HG03457 (cell line): ENCODE measurements at regions not wholly inside any gene's neighbourhood (a gene's known extent, or its start where the extent isn't known, plus 50 kb on each side); places are given as distances from the start of the nearest gene placed in this dataset.

ENCODE experiments used
- ATAC-seq: cut with Tn5 transposase; IDR thresholded peaks from one replicate; pipeline ENCODE4 v1.9.1; 2021; ENCODE audit warnings: moderate number of reproducible peaks; ENCODE audit not compliant: unreplicated experiment

- ATAC-seq: no peak
Observed at GRCh38 chr7:155360495-155361345, 63.0 kb downstream of the INSIG1 start.

GRCh38 chr7:155361346-155361680 lies 63.6 kb downstream of the INSIG1 start:
- no peak for ATAC-seq

DNA sequence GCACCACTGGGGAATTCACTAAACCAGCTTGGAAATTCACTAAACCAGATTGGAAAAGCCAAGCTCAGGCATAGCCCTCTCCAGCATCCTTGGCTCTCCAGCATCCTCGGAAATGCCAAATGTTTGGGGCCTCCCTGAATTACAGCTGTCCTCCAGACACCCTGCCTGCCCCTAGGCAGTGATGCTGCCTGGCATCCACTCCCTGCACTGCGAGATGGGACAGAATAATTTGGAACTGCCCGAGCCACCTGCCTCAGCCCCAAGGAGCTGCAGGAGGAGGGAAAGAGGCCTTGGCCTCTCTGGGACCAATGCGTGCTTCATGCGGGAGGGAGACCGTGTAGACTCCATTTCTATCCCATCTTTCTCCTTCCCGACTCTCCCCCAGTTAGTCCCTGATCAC lies 64.3 kb downstream of the INSIG1 start:
- no peak for ATAC-seq

DNA sequence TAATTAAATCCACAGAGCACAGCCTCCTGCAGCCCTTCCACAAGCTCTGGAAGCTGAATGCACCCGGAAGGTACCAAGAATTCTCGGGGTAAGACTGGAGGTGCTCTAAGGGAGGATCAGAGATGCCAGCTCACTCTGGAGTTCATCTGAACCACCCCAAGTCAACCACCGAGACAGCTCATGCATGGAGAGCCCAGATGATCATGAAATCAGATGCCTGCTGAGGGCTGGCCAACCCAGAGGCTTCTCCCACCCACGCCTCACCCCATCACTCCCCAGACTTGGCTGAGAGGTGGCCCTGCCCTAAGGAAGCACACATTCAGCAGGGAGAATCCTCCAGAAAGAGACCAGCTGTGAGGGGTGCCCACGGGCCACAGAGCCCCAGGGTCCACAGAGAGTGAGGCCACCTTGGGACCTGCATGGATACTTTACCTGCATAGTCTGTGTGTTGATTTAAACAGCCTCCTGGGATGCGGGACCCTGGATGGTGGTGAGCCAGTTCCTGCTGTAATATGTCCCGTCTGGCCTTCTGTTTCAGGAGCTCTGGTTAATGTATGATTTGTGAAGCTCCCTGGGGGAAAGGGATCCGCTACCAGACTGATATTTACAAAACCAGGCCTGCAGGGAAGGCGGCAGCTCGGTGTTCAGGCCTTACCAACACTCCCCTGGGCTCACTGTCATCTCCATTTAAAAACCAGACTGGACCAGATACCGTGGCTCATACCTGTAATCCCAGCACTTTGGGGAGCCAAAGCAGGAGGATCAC lies 64.9 kb downstream of the INSIG1 start:
- ATAC-seq: no peak

DNA sequence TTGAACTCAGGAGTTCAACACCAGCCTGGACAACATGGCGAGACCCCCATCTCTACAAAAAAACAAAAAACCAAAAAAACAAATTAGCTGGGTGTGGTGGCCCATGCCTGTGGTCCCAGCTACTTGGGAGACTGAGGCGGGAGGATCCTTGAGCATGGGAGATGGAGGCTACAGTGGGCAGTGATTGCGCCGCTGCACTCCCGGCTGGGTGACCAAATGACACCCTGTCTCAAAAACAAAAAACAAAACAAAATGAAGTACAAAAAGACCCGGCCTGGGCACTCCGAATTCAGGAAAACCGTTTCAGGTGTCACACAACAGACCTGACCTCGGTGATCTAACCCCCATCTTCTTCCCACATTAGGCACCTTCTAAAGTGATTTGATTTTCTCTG lies 65.5 kb downstream of the INSIG1 start:
- ATAC-seq: no peak

DNA sequence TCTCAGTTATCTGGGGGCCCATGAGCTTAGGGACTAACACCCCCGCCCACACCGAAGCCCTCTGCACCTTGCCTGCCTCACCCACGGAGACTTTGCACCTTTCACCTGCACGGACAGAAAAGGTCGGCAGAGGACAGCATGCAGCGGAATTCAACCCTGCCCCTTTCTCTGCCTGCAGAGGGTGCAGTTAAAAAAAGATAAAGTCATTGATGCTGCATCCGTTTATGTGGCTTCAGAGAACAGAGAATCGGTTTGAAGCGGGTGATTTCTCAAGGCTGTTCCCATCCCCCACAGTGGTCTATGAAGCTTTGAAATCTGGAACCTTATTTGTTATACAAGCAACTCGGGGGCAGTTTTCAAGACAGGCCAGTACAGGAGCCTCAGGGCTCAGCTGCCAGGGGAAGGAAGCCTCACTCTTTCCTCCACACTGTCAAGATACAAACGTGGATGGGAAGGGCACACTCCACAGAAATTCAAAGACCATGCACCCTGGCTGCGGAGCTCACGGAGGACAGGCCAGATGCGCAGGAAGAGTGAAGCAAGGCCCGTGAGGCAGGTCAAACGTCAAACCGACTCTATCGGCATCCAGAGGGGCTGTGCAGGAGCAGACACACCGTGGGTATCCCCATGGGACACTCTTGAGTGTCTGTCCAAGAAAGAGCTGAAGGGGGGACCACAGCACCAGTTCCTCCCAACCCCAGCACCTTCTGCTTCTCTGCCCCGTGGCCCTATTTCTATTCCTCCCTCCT lies 66.3 kb downstream of the INSIG1 start:
- no peak for ATAC-seq

DNA sequence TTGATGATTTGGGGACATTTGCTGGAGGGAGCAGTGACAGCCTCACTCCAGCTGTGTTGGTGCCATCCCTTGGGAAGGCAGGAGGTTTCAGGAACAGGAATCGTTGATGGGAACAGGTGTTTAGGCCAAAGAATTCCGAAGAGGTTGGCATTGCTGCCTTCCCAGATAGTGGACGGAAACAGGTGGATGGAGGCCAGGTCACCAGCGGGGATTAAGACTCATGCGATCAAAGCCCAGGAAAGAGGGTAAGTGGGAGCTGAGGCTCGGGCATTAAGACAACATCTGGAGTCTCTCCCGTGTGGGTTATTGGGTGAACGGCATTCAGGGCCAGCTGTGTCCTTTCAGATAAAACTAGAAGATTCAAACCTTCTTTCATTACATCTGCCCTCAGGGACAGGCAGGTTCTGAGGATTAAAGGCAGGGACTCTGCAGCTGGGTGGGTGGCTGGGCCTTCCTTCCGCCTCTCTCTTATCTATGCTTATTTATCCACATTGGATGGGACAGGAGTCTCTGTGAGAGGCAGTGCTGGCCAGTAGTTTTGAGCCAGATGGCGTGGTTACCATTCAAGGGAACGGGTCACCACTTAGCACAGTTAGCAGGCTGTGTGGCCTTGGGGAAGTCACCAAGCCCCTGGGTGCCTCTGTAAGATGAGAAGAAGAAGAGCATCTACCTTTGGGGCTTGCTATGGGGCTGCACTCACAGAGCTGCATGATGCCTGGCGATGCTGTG lies 67.6 kb downstream of the INSIG1 start:
- ATAC-seq: no peak

DNA sequence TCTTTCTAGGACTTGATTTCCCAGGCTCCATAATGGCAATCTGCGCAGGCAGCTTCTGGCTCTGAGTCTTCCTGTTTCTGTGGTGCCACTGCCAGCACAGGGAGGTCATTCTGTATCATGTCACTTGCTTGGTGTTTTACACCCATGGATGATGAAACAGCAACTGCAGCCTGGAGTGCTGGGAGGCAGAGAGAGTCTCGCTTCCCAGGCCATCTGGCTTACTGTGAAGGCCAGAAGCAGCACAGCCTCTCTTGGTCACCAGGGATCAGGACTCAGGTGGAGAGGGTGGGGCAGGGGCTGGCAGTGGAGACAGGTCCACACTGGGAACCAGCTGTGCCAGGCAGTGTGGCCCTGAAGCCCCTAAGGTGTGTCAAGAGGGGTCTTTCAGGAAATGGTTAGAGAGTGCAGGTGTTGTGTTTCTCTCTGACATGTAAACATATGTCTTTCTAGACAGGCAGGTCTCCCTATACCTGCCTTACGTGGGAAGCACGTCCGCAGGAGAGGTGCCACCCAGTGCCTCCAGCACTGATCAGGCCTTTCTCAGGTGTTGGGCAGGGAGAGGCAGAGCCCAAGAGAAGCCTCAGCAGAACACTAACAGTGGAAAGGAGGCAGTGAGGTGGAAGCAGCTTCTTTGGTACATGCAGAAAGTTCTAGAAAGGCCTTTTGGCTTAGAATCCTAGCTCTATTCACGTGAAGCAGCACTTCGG lies 71.4 kb downstream of the INSIG1 start:
- no peak for ATAC-seq

DNA sequence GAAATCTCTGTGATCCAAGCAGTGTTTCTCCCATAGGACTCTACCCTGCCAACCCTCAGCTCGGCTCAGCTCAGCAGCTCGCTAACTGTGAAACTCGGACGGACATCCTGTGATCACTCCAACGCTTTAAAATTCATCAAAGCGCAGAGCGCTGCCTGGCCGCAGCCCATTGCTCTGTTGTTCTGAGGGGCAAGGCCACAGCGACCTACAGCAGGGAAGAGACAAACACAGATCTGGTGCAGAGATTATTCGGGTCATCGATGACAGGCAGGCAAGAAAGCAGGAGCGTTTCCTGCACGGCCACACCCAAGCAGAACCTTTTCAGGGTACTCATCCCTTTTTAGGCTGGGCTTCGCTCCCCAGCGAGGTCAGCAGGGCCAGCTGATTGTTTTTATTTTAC lies 72.1 kb downstream of the INSIG1 start:
- no peak for ATAC-seq

GRCh38 chr7:155371331-155371883 lies 73.7 kb downstream of the INSIG1 start:
- ATAC-seq: no peak

DNA sequence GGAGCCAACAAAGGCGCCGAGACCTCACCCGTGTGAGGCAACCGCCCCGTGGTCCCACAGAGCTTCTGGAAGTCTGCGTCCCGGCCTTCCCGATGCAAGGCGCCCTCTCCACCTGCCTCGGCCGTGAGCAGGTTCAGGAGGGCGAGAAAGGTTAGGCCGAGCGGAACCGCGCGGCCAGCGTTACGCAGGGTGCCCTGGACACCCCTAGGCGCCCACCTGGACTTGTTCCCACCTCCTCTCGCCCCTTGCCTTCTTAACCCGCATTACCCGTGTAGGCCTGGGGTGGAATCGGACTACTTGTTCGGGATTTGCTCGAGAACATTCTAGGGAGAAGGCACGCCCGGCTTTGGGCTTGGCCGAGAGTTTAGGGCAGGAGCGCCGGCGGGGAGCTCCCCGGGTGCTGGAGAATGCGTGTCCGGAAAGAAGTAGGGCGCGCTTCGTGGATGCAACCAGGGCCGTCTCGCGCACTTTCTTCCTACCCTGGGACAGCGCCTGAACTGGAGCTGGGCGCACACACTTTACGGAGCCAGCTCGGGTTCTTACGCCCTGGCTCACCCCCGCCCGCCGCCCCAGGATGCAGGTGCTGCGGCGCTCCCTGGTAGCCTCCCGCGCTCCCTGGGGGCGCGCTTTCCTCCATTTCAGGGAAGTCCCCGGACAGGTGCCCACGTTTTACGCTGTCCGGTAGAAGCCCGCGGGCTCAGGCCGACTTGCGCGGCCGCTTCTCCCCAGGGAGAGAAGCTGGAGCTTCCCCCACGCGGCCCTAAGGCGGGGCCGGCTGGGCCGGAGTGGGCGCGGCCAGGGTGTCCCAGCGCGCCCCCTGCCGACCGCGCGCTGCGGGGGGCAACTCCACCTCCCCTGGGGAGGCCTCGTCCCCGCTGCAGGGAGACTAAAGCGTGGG lies 74.5 kb downstream of the INSIG1 start:
- no peak for ATAC-seq

GRCh38 chr7:155372782-155373358 lies 75.2 kb downstream of the INSIG1 start:
- ATAC-seq: no peak

- ATAC-seq: no peak
Observed at GRCh38 chr7:155373359-155374273, 75.9 kb downstream of the INSIG1 start.

DNA sequence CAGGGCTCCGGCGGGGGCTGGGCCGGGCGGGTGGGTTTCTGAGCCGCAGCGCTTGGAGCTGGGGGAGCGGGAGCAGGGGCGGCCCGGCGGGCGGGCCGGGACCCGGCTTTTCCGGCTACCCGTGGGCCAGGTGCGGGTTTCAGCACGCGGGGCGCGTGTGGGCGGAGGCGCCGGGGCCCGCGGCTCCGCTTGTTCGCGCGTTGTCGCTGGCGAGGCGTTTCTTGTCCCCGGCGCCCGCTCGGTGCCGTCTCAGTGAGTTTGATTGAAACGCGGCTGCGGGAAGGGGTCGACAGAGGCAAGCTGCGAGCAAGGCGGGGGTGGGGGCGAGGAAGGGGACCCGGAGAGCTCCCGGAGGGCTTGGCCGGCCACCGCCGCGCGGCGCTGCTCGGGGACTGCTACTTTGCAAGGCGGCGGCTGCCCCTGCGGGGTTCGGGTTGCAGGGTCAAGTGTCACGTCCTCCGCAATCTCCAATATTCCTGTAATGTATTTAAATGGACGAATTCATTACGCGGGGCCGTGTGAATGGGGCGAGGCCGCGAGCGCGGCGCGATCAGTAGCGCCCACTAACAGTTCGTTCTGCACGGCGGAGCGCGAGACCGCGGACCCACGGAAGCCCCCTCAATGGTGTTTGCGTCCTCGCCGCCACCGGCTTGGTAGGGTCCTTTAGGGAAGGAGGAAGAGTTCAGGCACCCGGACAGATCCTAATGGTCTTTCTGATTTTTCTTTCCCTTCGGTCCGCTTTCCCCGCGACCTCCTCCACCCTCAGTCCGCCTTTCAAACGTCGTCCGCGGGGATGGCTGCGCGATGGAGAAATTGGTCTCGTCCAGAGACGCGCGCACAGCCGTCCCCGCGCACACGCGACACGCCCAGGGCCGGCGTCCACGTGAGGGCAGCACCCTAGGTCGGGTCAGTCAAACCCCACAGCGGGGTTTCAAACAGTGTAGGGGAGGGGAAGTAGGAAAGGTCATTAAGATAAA lies 76.9 kb downstream of the INSIG1 start:
- ATAC-seq: no peak

DNA sequence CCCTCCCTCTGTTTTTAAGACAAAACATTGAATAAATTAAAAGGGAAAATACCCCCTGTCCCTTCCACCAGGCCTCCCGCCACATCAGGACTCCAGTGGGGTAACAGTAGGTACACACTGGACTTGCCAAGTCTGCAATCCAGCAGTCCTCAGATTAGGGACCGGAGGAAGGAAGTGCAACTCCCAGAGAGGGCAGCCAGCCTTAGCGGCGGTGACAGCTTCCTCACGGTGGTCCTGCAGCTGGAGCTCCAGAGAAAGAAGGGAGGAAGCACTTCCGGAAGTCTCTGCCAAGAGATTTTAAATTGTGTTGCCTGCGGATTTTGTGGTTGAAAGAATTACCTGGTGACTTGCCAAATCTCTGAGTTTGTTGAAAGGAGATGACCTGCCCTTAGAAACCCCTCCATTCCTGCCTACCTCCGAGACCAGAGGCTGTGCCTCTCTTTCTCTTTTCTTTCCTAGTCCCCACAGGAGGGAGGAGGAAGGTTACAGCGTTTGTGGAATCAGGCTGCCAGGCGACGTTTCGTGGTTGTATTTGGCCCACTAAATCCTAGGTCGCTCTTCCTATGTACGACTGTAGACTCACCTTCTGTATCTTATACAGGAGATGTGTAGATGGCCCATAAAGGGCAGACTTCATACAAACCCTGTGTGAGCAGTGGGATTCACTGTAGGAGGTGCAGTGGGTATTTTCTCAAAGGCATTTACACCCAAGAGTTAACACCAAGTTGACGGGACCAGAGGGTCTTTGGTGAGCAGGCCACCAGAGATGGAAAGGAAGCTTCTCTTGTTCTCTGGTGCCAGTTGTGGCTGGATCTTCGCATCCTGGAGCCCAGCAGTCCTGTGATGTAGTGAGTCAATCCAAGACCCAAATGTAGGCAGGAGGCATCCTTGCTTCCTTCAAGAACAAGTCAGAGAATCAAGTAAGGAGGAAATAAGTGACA lies 77.9 kb downstream of the INSIG1 start:
- ATAC-seq: no peak
